Transverse colon (tissue), 4 donors: ENCODE measurements at regions not wholly inside any gene's neighbourhood (a gene's known extent, or its start where the extent isn't known, plus 50 kb on each side); places are given as distances from the start of the nearest gene placed in this dataset.

Experiments used
- CTCF ChIP-seq, 5 experiments: fragments of 200-600 bp in 3 of 5; fragments of 450-650 bp in 2 of 5; sonication (generic) in 3 of 5; IDR thresholded peaks; 1 replicate in 2 of 5; 2 replicates in 3 of 5; pipeline ENCODE4 v1.5.1; 2016 to 2017; ENCODE audit warnings: antibody characterized with exemption in 5 of 5, inconsistent platforms in 3 of 5, mild to moderate bottlenecking in 2 of 5, moderate library complexity in 1 of 5
- POLR2A ChIP-seq: fragments of 450-650 bp; IDR thresholded peaks from one replicate; pipeline ENCODE4 v1.6.1; 2016; ENCODE audit warnings: antibody characterized with exemption, mild to moderate bottlenecking, moderate library complexity
- POLR2AphosphoS5 ChIP-seq, 3 donors: sonication (generic); formaldehyde crosslinking; IDR thresholded peaks; one replicate each; pipeline ENCODE4 v1.6.1; 2016; ENCODE audit warnings: antibody characterized with exemption in 3 of 3

GRCh38 chr7:67505449-67505848 lies 508.8 kb downstream of the TYW1 start:
- TF ChIP-seq CTCF (IDR thresholded peaks at IDR 0.05) (no peak), POLR2A (no peak), POLR2AphosphoS5 (IDR thresholded peaks at IDR 0.05) (no peak)
